Caco-2 (cell line): ENCODE measurements at regions not wholly inside any gene's neighbourhood (a gene's known extent, or its start where the extent isn't known, plus 50 kb on each side); places are given as distances from the start of the nearest gene placed in this dataset.
"Not testable (repeated sequence)": the region's sequence is repeated elsewhere in the genome, so short reads cannot be mapped to it uniquely, and the experiment has no call there.

ENCODE experiments used
- BruUV-seq: library from RNA; stranded (reverse); fragments of 400-500 nt; replicated peaks from 2 replicates; lab custom pipeline; 2021; lab: Mats Ljungman, UMichigan
- CTCF ChIA-PET: fragments of 300-600 bp; sonication (Branson Sonifier 250); formaldehyde crosslinking; loops from one replicate; lab custom pipeline; 2022; ENCODE audit warnings: antibody characterized with exemption; lab: Charles Lee
- POLR2A ChIA-PET: fragments of 300-600 bp; sonication (Branson Sonifier 250); formaldehyde crosslinking; loops from one replicate; lab custom pipeline; 2022; ENCODE audit warnings: antibody characterized with exemption; lab: Charles Lee
- DNase-seq, 2 experiments: peaks; one replicate each; pipeline versions ENCODE4 v3.0.0 to v3.0.0-alpha.2; 2020 to 2022
- H3K27me3 ChIP-seq: replicated peaks from 2 replicates; pipeline ENCODE4 v1.6.0; 2011; ENCODE audit warnings: low read length; ENCODE audit not compliant: control insufficient read depth, insufficient read depth
- H3K36me3 ChIP-seq: 2 replicates; pipeline ENCODE4 v1.5.1; 2011; ENCODE audit warnings: low read length; ENCODE audit not compliant: control insufficient read depth, insufficient read depth
- H3K4me1 ChIP-seq: fragments of 250-450 bp; sonication (Bioruptor Pico); 2 replicates; pipeline ENCODE4 v1.5.1; 2020; ENCODE audit warnings: mild to moderate bottlenecking
- H3K4me3 ChIP-seq: 2 replicates; pipeline ENCODE4 v1.5.1; 2011; ENCODE audit warnings: low read depth, mild to moderate bottlenecking, control low read depth, low read length
- H3K9me3 ChIP-seq: fragments of 250-450 bp; sonication (Bioruptor Pico); 2 replicates; pipeline ENCODE4 v1.5.1; 2020; ENCODE audit warnings: mild to moderate bottlenecking, moderate library complexity
- H3K27ac Mint-ChIP-seq: one replicate; pipeline ENCODE4 v1.8.0; 2022; ENCODE audit warnings: mixed read lengths; ENCODE audit not compliant: unreplicated experiment
- H3K27me3 Mint-ChIP-seq: one replicate; pipeline ENCODE4 v1.8.0; 2022; ENCODE audit warnings: mixed read lengths; ENCODE audit not compliant: insufficient read depth, unreplicated experiment
- H3K36me3 Mint-ChIP-seq: one replicate; pipeline ENCODE4 v1.8.0; 2022; ENCODE audit warnings: mild to moderate bottlenecking, mixed read lengths; ENCODE audit not compliant: insufficient read depth, unreplicated experiment
- H3K4me1 Mint-ChIP-seq: one replicate; pipeline ENCODE4 v1.8.0; 2022; ENCODE audit warnings: low read depth, mixed read lengths; ENCODE audit not compliant: unreplicated experiment
- H3K4me3 Mint-ChIP-seq: one replicate; pipeline ENCODE4 v1.8.0; 2022; ENCODE audit warnings: mild to moderate bottlenecking, moderate library complexity, mixed read lengths; ENCODE audit not compliant: unreplicated experiment
- H3K9me3 Mint-ChIP-seq: one replicate; pipeline ENCODE4 v1.8.0; 2022; ENCODE audit warnings: mixed read lengths; ENCODE audit not compliant: unreplicated experiment
- CTCF ChIP-seq, 2 experiments: fragments of 200-600 bp in 1 of 2; IDR thresholded peaks; 1 replicate in 1 of 2; 2 replicates in 1 of 2; pipeline versions ENCODE4 v1.5.1 to v1.8.0; 2011 to 2022; ENCODE audit warnings: antibody characterized with exemption in 1 of 2, control low read depth in 1 of 2, inconsistent platforms in 1 of 2, low read depth in 1 of 2, low read length in 1 of 2, mild to moderate bottlenecking in 1 of 2, moderate library complexity in 1 of 2; ENCODE audit not compliant: insufficient read depth in 1 of 2, severe bottlenecking in 1 of 2, unreplicated experiment in 1 of 2
- intact Hi-C: fragments of 100-400 bp; cut with micrococcal nuclease; formaldehyde crosslinking; loops from one replicate; pipeline ENCODE4 v1.10.0; 2022; ENCODE audit not compliant: unreplicated experiment

GRCh38 chr10:61047081-61047480 is 103.1 kb upstream of the RHOBTB1 start:
- DNase-seq = no peak
- H3K4me1 ChIP-seq = 0 out of 2 replicates have a peak, but pooled peaks cover 5% of the 10 kb centered on the region
- no TSS peak for BruUV-seq
- peaks cover 5% of the 10 kb centered on the region for H3K27me3 Mint-ChIP-seq
- H3K36me3 ChIP-seq = no peaks in the 10 kb centered on the region
- no peak overlapping the region for H3K27ac Mint-ChIP-seq
- H3K4me3 Mint-ChIP-seq = no peak overlapping the region
- H3K36me3 Mint-ChIP-seq = no peaks in the 10 kb centered on the region
- no peak for TF ChIP-seq CTCF (IDR thresholded peaks at IDR 0.05; ENCODE audit: insufficient read depth in 1 of 2, low read depth in 1 of 2, low read length in 1 of 2, severe bottlenecking in 1 of 2, unreplicated experiment in 1 of 2)
- H3K4me1 Mint-ChIP-seq = no peaks in the 10 kb centered on the region
- CTCF ChIA-PET = no interaction called here
- intact Hi-C loops = no loop called here
- H3K9me3 ChIP-seq = no peaks in the 10 kb centered on the region
- H3K9me3 Mint-ChIP-seq = no peaks in the 10 kb centered on the region
- no peaks in the 10 kb centered on the region for H3K27me3 ChIP-seq
- H3K4me3 ChIP-seq = no peak overlapping the region
- POLR2A ChIA-PET = interaction anchor here (0.5 kb wide), 1 partner anchor 1324 kb away, joined by 3 read pairs; no protein-coding TSS in a partner anchor

GRCh38 chr10:61045480-61045879 is 101.5 kb upstream of the RHOBTB1 start:
- H3K4me1 Mint-ChIP-seq, H3K36me3 Mint-ChIP-seq, H3K4me3 ChIP-seq, CTCF ChIA-PET, H3K27me3 ChIP-seq, H3K4me1 ChIP-seq, BruUV-seq, H3K36me3 ChIP-seq, intact Hi-C loops, H3K27me3 Mint-ChIP-seq, H3K9me3 ChIP-seq, DNase-seq, H3K4me3 Mint-ChIP-seq, POLR2A ChIA-PET, H3K27ac Mint-ChIP-seq, H3K9me3 Mint-ChIP-seq: not testable (repeated sequence)

GRCh38 chr10:61042533-61042932 is 98.5 kb upstream of the RHOBTB1 start:
- Mint-ChIP-seq H3K4me3 (no peak overlapping the region), H3K27ac (no peak overlapping the region), H3K4me1 (no peaks in the 10 kb centered on the region), H3K36me3 (no peaks in the 10 kb centered on the region), H3K9me3 (peaks cover 9% of the 10 kb centered on the region), H3K27me3 (peaks cover 5% of the 10 kb centered on the region)
- Histone ChIP-seq H3K27me3 (no peaks in the 10 kb centered on the region), H3K9me3 (no peaks in the 10 kb centered on the region; the same call in 1 of the 2 replicates), H3K4me3 (no peak overlapping the region), H3K36me3 (no peaks in the 10 kb centered on the region), H3K4me1 (0 out of 2 replicates have a peak, but pooled peaks cover 5% of the 10 kb centered on the region)
- no TSS peak for BruUV-seq
- POLR2A ChIA-PET = no interaction called here
- TF ChIP-seq CTCF (IDR thresholded peaks at IDR 0.05; ENCODE audit: insufficient read depth in 1 of 2, low read depth in 1 of 2, low read length in 1 of 2, severe bottlenecking in 1 of 2, unreplicated experiment in 1 of 2) = no peak
- no peak for DNase-seq
- intact Hi-C loops = no loop called here
- CTCF ChIA-PET = interaction anchor here (1.2 kb wide), 1 partner anchor 31 kb away, joined by 3 read pairs; no protein-coding TSS in a partner anchor
